ENCODE measurements at regions not wholly inside any gene's neighbourhood (a gene's known extent, or its start where the extent isn't known, plus 50 kb on each side); places are given as distances from the start of the nearest gene placed in this dataset.

DNA sequence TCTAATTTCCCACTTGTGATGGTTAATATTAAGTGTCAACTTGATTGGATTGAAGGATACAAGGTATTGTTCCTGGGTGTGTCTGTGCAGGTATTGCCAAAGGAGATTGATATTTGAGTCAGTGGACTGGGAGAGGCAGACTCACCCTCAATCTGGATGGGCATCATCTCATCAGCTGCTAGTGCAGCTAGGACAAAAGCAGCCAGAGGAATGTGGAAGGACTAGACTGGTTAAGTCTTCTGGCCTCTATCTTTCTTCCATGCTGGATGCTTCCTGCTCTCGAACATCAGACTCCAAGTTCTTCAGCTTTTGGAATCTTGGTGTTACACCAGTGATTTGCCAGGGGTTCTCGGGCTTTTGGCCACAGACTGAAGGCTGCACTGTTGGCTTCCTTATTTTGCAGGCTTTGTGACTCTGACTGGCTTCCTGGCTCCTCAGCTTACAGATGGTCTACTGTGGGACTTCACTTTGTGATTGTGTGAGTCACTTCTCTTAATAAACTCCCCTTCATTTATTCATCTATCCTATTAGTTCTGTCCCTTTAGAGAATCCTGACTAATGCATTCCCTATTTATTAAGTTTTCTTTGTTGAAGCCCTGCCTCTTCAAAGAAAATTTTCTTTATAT lies 1087.5 kb upstream of the NXPH2 start:
- Histone ChIP-seq H3K9me3 (no peaks in the 10 kb centered on the region), H3K27me3 (no peaks in the 10 kb centered on the region), H3K36me3 (no peaks in the 10 kb centered on the region), H3K27ac (no peak overlapping the region), H3K4me3 (no peak overlapping the region), H3K4me1 (no peaks in the 10 kb centered on the region)
- DNase-seq (no peak), ATAC-seq (no peak)
- TF ChIP-seq, protein P1, sequence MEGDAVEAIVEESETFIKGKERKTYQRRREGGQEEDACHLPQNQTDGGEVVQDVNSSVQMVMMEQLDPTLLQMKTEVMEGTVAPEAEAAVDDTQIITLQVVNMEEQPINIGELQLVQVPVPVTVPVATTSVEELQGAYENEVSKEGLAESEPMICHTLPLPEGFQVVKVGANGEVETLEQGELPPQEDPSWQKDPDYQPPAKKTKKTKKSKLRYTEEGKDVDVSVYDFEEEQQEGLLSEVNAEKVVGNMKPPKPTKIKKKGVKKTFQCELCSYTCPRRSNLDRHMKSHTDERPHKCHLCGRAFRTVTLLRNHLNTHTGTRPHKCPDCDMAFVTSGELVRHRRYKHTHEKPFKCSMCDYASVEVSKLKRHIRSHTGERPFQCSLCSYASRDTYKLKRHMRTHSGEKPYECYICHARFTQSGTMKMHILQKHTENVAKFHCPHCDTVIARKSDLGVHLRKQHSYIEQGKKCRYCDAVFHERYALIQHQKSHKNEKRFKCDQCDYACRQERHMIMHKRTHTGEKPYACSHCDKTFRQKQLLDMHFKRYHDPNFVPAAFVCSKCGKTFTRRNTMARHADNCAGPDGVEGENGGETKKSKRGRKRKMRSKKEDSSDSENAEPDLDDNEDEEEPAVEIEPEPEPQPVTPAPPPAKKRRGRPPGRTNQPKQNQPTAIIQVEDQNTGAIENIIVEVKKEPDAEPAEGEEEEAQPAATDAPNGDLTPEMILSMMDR (IDR thresholded peaks at IDR 0.05), result no peak
- intact Hi-C loops (cut with DNase I), result no loop called here

DNA sequence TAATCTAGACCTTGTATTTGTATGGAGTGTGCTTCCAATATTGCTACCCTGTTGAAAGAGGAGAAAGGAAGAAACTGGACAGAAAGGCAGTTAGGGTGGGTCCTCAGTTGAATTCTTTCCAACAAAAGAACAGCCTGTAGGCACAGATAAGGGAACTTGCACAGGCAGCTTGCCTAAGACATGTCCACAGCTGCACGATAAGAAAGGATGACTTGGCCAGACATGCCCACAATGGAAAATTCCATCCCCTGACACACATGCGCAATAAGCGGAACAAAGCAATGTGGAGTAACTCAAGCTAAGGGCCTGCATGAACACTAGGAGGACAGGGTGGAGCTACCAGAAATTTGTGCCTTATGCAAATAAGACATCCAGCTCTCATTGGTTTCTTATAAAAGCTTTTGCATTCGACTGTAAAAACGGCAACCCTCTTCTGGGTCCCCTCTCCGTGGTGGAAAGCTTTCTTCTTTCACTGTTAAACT lies 1084.7 kb upstream of the NXPH2 start:
- ATAC-seq (no peak), DNase-seq (no peak)
- intact Hi-C loops (cut with DNase I), result no loop called here
- Histone ChIP-seq H3K4me1 (no peaks in the 10 kb centered on the region), H3K36me3 (no peaks in the 10 kb centered on the region), H3K27me3 (no peaks in the 10 kb centered on the region), H3K27ac (no peak overlapping the region), H3K9me3 (no peaks in the 10 kb centered on the region), H3K4me3 (no peak overlapping the region)
- TF ChIP-seq, protein P1 (IDR thresholded peaks at IDR 0.05), result no peak

DNA sequence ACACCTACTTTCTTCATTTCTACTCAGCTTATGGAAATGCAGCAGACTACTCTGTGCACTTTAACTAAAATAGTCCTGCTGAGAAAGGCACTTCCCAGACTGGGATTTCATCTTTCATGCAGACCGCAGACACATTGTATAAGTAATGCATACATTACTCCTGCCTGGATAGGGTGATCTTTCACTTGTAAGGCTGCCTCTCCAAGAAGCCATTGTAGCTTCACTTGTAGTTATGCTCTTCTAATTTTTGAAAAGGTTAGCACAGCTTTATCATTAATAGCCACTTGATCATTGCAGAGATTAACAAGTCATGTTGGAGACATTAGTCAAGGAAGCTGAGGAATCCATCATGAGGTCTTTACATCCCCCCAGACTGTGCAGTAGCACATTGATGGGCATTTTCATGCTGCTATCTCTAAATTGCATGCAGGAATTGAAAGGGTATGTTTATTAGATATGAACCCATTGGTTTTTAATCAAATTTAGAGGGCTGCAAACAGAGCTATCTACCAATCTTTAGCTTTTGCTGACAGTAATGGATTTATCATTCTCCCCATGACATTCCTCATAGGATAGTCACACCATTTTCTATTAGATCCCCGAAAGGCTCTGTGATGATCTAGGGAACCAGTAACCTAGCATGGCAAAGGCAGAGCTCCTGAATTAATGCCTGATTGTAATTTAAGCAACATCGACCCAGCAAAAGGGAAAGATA lies 1074.7 kb upstream of the NXPH2 start:
- Histone ChIP-seq H3K4me1 (no peaks in the 10 kb centered on the region), H3K27me3 (no peaks in the 10 kb centered on the region), H3K27ac (no peak overlapping the region), H3K4me3 (no peak overlapping the region), H3K36me3 (no peaks in the 10 kb centered on the region), H3K9me3 (no peaks in the 10 kb centered on the region)
- no peak for DNase-seq
- no peak for ATAC-seq
- intact Hi-C loops (cut with DNase I), result no loop called here
- TF ChIP-seq, protein P1 (IDR thresholded peaks at IDR 0.05), result no peak

DNA sequence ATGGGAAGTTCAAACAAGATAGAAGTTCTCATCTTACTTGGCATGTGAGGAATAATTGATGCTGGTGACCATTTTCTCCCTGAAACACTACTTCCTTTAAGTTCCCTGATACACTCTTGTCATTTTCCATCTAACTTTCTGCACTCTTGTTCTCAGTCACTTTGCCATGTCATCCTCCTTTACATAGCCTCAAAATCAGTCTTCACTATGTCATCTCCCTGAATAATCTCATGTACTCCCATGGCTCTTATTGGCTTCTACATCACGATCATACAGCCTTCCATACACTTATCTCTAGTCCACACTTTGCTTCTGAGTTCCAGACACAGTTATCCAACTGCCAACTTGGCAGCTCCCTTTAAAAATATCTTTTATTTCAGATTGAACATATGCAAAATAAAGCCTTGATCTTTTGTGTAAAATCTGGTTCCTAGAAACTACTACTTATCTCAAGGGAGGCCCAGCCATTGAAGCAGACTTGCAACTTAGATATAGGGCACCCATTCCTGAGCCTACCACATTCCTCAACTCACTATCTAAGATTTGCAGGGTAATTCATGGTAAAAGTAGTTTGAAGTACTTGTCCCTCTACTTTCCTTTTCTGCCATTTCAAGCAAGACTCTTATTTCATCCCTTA lies 1070.2 kb upstream of the NXPH2 start:
- TF ChIP-seq, protein P1 (IDR thresholded peaks at IDR 0.05), result no peak
- no peaks in the 10 kb centered on the region for H3K27me3 ChIP-seq
- no peaks in the 10 kb centered on the region for H3K4me1 ChIP-seq
- no peak for DNase-seq
- no peak overlapping the region for H3K27ac ChIP-seq
- intact Hi-C loops (cut with DNase I), result no loop called here
- no peak for ATAC-seq
- H3K36me3 ChIP-seq, result no peaks in the 10 kb centered on the region
- H3K4me3 ChIP-seq, result no peak overlapping the region
- no peaks in the 10 kb centered on the region for H3K9me3 ChIP-seq

DNA sequence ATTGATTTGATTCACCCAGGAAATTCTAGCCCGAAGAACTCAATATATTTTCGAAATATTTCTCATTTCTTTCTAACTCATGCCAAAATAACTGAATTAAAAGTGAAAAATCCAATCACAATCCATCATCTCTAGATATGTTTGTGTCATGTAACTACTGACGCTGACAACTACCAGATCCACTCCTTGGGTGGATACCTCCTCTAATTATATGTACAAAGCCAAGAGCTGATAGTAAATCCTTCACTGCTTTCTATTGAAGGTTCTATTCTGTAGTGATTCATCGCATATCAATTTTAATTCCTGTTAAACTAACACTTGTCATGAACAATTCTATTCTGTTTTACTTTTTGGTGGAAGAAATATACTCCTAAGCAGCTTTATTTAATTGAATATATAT lies 1056.6 kb upstream of the NXPH2 start:
- no peaks in the 10 kb centered on the region for H3K4me1 ChIP-seq
- TF ChIP-seq, protein P1 (IDR thresholded peaks at IDR 0.05), result no peak
- intact Hi-C loops (cut with DNase I), result no loop called here
- H3K36me3 ChIP-seq, result no peaks in the 10 kb centered on the region
- no peaks in the 10 kb centered on the region for H3K9me3 ChIP-seq
- H3K27ac ChIP-seq, result no peak overlapping the region
- ATAC-seq (no peak), DNase-seq (no peak)
- H3K27me3 ChIP-seq, result no peaks in the 10 kb centered on the region
- H3K4me3 ChIP-seq, result no peak overlapping the region

All from upper lobe of right lung (tissue), 1 donor.